GM12878 (cell line): ENCODE measurements at regions not wholly inside any gene's neighbourhood (a gene's known extent, or its start where the extent isn't known, plus 50 kb on each side); places are given as distances from the start of the nearest gene placed in this dataset.

ENCODE experiments used
- ATAC-seq: fragments of 200-7000 bp; cut with Tn5 transposase; 3 replicates; pipeline ENCODE4 v1.9.1; 2020; ENCODE audit warnings: mild to moderate bottlenecking, moderate library complexity
- BruUV-seq: library from RNA; stranded (reverse); fragments of 400-500 nt; replicated peaks from 2 replicates; lab custom pipeline; 2021; lab: Mats Ljungman, UMichigan
- CTCF ChIA-PET: fragments of 300-600 bp; sonication (Branson Sonifier 250); formaldehyde crosslinking; extraction: SDS; loops from one replicate; lab custom pipeline; 2021; ENCODE audit warnings: inconsistent platforms; lab: Yijun Ruan, JAX
- POLR2A ChIA-PET: fragments of 350-600 bp; formaldehyde crosslinking; extraction: SDS; loops from one replicate; lab custom pipeline; 2021; ENCODE audit warnings: inconsistent platforms; lab: Charles Lee
- RAD21 ChIA-PET: fragments of 300-600 bp; sonication (Branson Sonifier 250); formaldehyde crosslinking; loops from one replicate; lab custom pipeline; 2023; ENCODE audit warnings: antibody characterized with exemption; ENCODE audit not compliant: unreplicated experiment; lab: Charles Lee
- SMC1A ChIA-PET: fragments of 300-600 bp; sonication (Branson Sonifier 250); formaldehyde crosslinking; loops from one replicate; lab custom pipeline; 2023; ENCODE audit not compliant: unreplicated experiment, uncharacterized antibody; lab: Charles Lee
- DNase-seq: peaks from one replicate; pipeline ENCODE4 v3.0.0-alpha.2; 2011; ENCODE audit warnings: low read depth, low spot score
- FAIRE-seq: peaks from 3 replicates; lab custom pipeline; 2011; peaks lifted over from hg19 to GRCh38; lab: Jason Lieb, UNC
- H2AFZ ChIP-seq: 2 replicates; pipeline ENCODE4 v1.6.0; 2011; ENCODE audit warnings: low read depth, low read length, control low read depth; ENCODE audit not compliant: control insufficient read depth
- H3K27ac ChIP-seq: 2 replicates; pipeline ENCODE4 v1.5.1; 2011; ENCODE audit warnings: control low read depth; ENCODE audit not compliant: control insufficient read depth, insufficient read depth
- H3K27me3 ChIP-seq, 2 experiments: replicated peaks in 1 of 2; 2 replicates each; pipeline versions ENCODE4 v1.6.0 to v1.6.1; 2011; ENCODE audit warnings: low read length in 1 of 2; ENCODE audit not compliant: control insufficient read depth in 2 of 2, insufficient read depth in 2 of 2
- H3K36me3 ChIP-seq, 2 experiments: 2 replicates each; pipeline ENCODE4 v1.5.1; 2011; ENCODE audit warnings: low read length in 1 of 2; ENCODE audit not compliant: control insufficient read depth in 2 of 2, insufficient read depth in 2 of 2
- H3K4me1 ChIP-seq: 2 replicates; pipeline ENCODE4 v1.6.1; 2011; ENCODE audit warnings: mild to moderate bottlenecking, low read length, moderate library complexity, mixed read lengths; ENCODE audit not compliant: control insufficient read depth, insufficient read depth
- H3K4me2 ChIP-seq: 2 replicates; pipeline ENCODE4 v1.6.0; 2011; ENCODE audit warnings: control low read depth; ENCODE audit not compliant: control insufficient read depth, insufficient read depth
- H3K4me3 ChIP-seq: fragments of 200-600 bp; sonication (generic); 2 replicates; pipeline ENCODE4 v1.5.1; 2016
- H3K79me2 ChIP-seq: 2 replicates; pipeline ENCODE4 v1.6.0; 2011; ENCODE audit warnings: low read length; ENCODE audit not compliant: control insufficient read depth, insufficient read depth
- H3K9ac ChIP-seq: 2 replicates; pipeline ENCODE4 v1.8.0; 2011; ENCODE audit warnings: low read length, control low read depth, mixed read lengths; ENCODE audit not compliant: control insufficient read depth, insufficient read depth
- H3K9me3 ChIP-seq: replicated peaks from 3 replicates; pipeline ENCODE4 v1.5.1; 2011; ENCODE audit warnings: mild to moderate bottlenecking, low read length; ENCODE audit not compliant: control insufficient read depth, insufficient read depth
- H4K20me1 ChIP-seq: 2 replicates; pipeline ENCODE4 v1.6.0; 2011; ENCODE audit not compliant: control insufficient read depth, insufficient read depth
- ASH2L ChIP-seq: fragments of 300-600, 200-600 bp; sonication (generic); IDR thresholded peaks from 2 replicates; pipeline ENCODE4 v1.6.1; 2017; ENCODE audit warnings: low read depth, mild to moderate bottlenecking, borderline replicate concordance
- ATF3 ChIP-seq: IDR thresholded peaks from 2 replicates; pipeline ENCODE4 v1.6.1; 2011; ENCODE audit warnings: low read depth, mild to moderate bottlenecking, low read length, moderate library complexity, borderline replicate concordance; ENCODE audit errors: extremely low read depth
- MYB ChIP-seq: fragments of 150-350 bp; IDR thresholded peaks from 2 replicates; pipeline ENCODE4 v1.6.1; 2014; ENCODE audit warnings: mild to moderate bottlenecking, low read depth, low read length, borderline replicate concordance
- PAX5 ChIP-seq: IDR thresholded peaks from 2 replicates; pipeline ENCODE4 v1.6.1; 2011; ENCODE audit warnings: low read depth, low read length, borderline replicate concordance
- RAD21 ChIP-seq: IDR thresholded peaks from 2 replicates; pipeline ENCODE4 v1.6.1; 2011; ENCODE audit warnings: mild to moderate bottlenecking, low read depth, low read length, moderate library complexity; ENCODE audit not compliant: insufficient read depth
- RB1 ChIP-seq: fragments of 450-650 bp; formaldehyde crosslinking; IDR thresholded peaks from 2 replicates; pipeline ENCODE4 v1.6.1; 2017; ENCODE audit warnings: mild to moderate bottlenecking, borderline replicate concordance
- RELA ChIP-seq: fragments of 450-650 bp; IDR thresholded peaks from 2 replicates; pipeline ENCODE4 v1.8.0; 2014; ENCODE audit warnings: borderline replicate concordance; ENCODE audit not compliant: partially characterized antibody
- RFX5 ChIP-seq: IDR thresholded peaks from 2 replicates; pipeline ENCODE4 v1.6.1; 2011; ENCODE audit warnings: low read depth, low read length, improper control_type of control experiment
- ZNF274 ChIP-seq: IDR thresholded peaks from one replicate; pipeline ENCODE4 v1.8.0; 2011; ENCODE audit not compliant: insufficient read length, insufficient read depth
- WGBS: methylation state at CpG from one replicate; pipeline ENCODE4 v1.1.6; 2016; ENCODE audit warnings: low lambda C conversion rate; ENCODE audit not compliant: insufficient replicate concordance, insufficient coverage; ENCODE audit errors: missing lambda C conversion rate; 5-methylcytosine and 5-hydroxymethylcytosine counted together
- in situ Hi-C: fragments of 300-500 bp; cut with MboI; formaldehyde crosslinking; loops from 9 replicates; pipeline ENCODE4 v1.14.3; 2018; ENCODE audit warnings: mixed read lengths
- intact Hi-C: fragments of 100-400 bp; cut with micrococcal nuclease; formaldehyde crosslinking; loops from one replicate; pipeline ENCODE4 v1.14.2; 2022; ENCODE audit not compliant: unreplicated experiment

GRCh38 chr11:134676516-134677287 lies 264.7 kb upstream of the B3GAT1 start:
- no TSS peak for BruUV-seq
- no peak for DNase-seq
- no peak overlapping the region for H2AFZ ChIP-seq
- H3K4me3 ChIP-seq, result no peak overlapping the region
- H3K36me3 ChIP-seq, result no peaks in the 10 kb centered on the region
- TF ChIP-seq RELA (no peak), ZNF274 (no peak), ATF3 (no peak), RFX5 (no peak)
- TF ChIP-seq, all 136 proteins: peak for 0
- no peaks in the 10 kb centered on the region for H3K79me2 ChIP-seq
- no peaks in the 10 kb centered on the region; the same call in 1 of the 2 replicates for H4K20me1 ChIP-seq
- intact Hi-C loops (no loop called here), in situ Hi-C loops (no loop called here)
- POLR2A ChIA-PET, result no interaction called here
- 25% methylated on average over 16 of the region's 16 CpGs for WGBS
- SMC1A ChIA-PET, result no interaction called here
- RAD21 ChIA-PET, result no interaction called here
- CTCF ChIA-PET, result no interaction called here
- H3K9ac ChIP-seq, result no peak overlapping the region
- ATAC-seq (no peak), FAIRE-seq (no peak)
- no peaks in the 10 kb centered on the region for H3K27me3 ChIP-seq
- H3K9me3 ChIP-seq, result no peaks in the 10 kb centered on the region
- no peak overlapping the region for H3K4me2 ChIP-seq
- H3K4me1 ChIP-seq, result no peaks in the 10 kb centered on the region
- no peak overlapping the region for H3K27ac ChIP-seq

DNA sequence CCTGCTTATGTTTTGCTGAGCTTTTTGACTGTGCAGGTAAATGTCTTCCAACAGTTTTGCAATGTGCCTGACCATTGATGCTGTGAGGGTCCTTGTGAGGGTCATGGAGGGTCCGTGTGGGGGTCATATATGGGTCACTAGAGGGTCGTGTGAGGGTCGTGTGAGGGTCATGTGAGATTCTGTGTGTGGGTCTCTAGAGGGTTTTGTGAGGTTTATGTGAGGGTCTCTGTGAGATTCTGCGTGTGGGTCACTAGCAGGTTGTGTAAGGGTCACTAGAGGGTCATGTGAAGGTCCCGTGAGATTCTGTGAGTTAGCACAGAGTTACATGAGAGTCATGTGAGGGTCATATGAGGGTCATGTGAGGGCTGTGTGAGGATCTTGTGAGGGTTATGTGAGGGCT lies 263.9 kb upstream of the B3GAT1 start:
- 1% methylated on average over 5 of the region's 5 CpGs for WGBS
- Histone ChIP-seq H3K36me3 (no peaks in the 10 kb centered on the region), H3K9me3 (no peaks in the 10 kb centered on the region), H3K4me3 (no peak overlapping the region), H2AFZ (no peak overlapping the region), H3K4me2 (no peak overlapping the region), H3K27me3 (peaks cover 0 to 3% of the 10 kb centered on the region in 2 experiments; a peak in 1 of 4 replicates), H3K9ac (no peak overlapping the region), H3K27ac (no peak overlapping the region), H3K4me1 (no peaks in the 10 kb centered on the region), H3K79me2 (no peaks in the 10 kb centered on the region), H4K20me1 (no peaks in the 10 kb centered on the region)
- TF ChIP-seq ASH2L (no peak), RB1 (no peak), ATF3 (no peak), PAX5 (no peak), MYB (no peak), RAD21 (no peak)
- no TSS peak for BruUV-seq
- ATAC-seq (no peak), FAIRE-seq (no peak), DNase-seq (no peak)
- intact Hi-C loops (no loop called here), in situ Hi-C loops (no loop called here)
- RAD21 ChIA-PET, result no interaction called here
- SMC1A ChIA-PET, result no interaction called here
- CTCF ChIA-PET, result no interaction called here
- POLR2A ChIA-PET, result no interaction called here
